GM21423 (cell line): ENCODE measurements at regions not wholly inside any gene's neighbourhood (a gene's known extent, or its start where the extent isn't known, plus 50 kb on each side); places are given as distances from the start of the nearest gene placed in this dataset.
A peak's percentile ranks its signal among the peaks of the same experiment; 100 is the strongest.

Experiments used
- ATAC-seq: cut with Tn5 transposase; IDR thresholded peaks from one replicate; pipeline ENCODE4 v1.9.1; 2021; ENCODE audit warnings: mild to moderate bottlenecking, moderate library complexity; ENCODE audit not compliant: unreplicated experiment

DNA sequence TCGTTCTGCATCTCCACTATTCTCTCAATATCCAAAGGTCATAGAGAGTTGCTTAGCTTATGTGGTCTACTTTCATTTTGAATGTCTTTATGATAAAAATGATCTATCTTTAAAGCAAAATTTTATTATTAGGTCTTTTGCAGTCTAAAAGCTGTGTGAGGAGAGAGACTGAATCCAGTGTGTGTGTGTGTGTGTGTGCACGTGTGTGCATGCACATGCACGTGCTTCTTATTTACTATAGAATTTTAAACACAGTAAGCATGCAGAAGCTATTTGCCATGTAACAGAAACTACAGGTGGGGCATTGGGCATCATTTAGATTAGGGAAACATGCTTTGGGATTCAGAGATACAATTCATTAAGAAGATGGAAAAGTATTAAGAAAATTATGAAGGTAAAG, 136.0 kb upstream of the SPRY2 start:
- ATAC-seq, result no peak

DNA sequence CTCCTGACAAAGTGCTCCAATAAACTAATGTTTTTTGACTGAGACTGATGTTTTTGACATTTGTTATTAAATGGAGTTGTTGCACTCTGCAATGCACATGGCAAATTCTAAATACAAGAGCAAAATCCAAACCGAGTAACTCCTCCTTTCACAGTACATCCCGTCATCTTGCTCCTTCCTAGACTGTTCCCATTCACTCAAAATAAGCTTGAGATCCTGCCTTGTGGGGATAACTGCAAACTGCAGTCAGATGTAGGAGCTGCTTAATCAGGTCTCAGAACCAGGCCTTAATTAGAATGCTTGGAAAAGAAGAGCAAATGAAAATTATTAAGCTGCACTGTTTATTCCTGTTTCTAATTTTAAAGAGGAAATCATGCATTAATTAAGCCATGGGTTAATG, 134.8 kb upstream of the SPRY2 start:
- no peak for ATAC-seq

DNA sequence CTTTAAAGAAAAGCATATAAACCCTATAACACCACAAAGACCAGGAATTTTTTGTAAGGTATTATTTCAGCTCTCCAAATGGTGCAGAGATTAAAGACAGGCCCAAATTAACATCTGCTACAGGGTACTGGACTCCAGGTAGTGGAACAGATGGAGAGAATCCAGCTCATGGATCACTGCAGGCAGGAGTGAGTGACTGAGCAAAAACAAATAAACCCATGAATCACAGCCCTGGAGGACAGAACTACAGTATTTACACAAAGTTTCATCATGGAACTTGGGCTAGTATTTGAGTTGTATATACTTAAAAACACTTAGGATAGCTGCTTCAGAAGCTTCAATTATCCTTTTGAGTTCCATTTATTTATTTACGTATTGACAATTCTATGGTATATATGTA, 132.8 kb upstream of the SPRY2 start:
- no peak for ATAC-seq

DNA sequence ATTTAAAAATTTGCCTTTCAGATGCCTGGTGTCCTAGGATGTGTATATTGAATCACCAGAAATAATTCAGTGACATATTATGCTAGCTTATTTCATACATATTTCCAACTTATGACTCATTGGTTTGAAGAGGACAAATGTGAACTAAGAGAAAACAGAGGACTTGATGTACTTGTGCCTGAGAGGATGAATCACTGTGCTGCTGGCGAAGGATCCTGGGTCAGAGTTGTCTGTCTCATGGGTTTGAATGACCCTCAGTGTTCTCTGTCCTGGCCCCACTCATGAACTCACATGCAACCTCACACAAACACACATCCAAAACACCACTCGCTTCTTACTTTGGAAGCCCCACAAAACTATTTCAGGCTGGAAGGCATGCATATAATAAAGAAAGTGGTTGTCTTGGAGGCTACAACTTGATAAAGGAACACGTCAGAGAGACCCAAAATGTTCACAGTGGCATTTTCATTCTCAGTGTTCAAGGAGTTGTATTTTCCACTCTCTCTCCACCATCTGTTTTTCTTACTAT, 129.0 kb upstream of the SPRY2 start:
- no peak for ATAC-seq

DNA sequence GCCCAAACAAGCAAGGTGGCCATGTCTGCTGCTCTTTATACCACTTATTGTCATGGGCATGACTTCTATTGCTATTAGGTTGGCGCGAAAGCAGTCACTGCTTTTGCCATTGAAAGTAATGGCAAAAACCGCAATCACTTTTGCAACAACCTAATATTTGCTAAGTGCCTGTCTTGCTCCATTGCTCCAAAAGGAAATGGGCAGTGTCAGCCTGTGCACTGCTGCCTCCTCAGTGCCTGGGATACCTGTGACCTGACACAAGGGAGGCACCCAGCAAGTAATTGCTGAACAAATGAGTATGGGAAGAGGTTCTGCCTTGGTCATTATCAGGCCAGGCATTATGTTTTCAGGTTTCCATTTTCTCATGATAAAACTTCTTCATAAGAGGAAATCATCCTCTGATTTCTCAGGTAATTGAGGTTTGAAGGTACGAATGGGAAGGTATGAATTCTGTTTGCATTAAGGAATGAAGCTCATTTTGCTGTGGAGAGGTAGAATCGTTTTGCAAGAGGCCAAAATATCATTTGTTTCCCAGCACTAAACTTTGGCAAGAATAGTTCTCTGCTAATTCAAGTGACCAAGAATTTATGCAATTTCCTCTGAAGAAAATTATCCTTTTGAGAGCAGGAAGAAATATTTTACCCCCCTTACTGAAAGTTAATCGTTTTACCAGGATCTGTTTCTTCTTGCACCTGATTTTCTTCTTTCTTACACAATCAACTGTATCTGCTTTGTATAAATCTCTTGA, 128.4 kb upstream of the SPRY2 start:
- no peak for ATAC-seq

DNA sequence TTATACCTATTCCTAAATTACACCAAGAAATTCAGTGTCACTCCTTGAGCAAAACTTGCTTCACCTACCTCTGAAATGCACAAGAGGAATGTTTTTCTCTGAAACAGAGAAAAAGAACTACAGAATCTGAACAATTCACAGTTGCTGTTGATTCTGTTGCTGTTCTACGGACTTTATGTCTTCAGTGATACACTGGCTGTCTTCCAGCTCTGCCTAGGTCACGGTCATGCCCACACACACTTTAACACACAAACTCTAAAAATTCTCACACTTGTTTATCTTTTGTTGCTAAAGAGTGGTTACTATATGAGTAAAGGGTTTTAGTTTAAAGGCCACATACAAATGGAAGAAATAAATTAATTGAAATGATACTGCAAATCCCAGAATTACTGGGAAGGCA, 124.4 kb upstream of the SPRY2 start:
- ATAC-seq, result no peak

DNA sequence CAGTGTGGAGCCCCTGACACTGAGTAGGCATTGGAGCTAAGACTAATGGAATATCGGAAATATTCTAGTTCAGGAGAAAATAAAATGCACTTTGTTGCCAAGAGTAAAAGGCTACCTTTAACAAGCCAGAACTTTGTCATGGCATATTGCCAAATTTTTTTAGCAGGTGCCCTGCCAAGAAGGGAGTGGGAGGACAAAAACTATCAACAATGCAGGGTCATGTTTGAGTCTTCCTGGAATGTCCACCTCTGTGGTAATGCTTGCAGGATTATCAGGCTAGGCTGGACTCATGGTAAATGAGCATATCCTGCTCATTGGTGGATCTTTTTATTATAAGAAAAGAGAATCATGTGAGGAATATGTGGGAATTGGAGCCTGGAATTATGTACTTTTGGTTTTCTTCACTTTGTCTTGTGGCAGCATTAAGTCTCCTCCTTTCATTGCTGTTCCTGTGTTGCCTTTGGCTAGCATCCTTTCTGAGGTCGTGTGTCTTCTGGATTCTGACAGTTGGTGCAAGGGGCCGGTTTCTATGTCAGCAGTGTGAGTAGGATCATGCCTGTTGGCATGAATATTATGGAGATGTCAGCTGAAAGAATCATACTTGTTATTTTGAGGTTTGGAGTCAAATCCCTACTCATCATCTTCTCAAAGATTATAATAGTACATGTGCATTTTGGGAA, 122.9 kb upstream of the SPRY2 start:
- no peak for ATAC-seq

DNA sequence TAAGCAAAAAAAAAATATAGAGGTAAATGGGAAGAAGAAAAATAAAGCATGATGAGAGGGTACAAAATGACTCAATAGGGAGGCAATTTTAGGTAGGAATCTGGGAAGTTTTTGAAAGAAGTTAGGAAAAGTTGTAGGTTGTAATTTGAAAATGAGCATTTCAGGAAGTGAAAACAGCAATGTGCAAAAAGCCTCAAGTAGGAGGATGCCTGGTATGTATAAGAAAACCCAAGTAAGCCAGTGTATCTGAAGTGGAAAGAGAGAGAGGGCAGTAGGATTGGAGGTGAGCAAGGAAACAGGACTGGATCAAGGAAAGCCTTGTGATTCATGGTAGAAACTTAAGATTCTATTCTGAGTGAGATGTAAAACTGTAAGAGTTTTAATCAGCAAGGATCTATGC, 121.6 kb upstream of the SPRY2 start:
- no peak for ATAC-seq

DNA sequence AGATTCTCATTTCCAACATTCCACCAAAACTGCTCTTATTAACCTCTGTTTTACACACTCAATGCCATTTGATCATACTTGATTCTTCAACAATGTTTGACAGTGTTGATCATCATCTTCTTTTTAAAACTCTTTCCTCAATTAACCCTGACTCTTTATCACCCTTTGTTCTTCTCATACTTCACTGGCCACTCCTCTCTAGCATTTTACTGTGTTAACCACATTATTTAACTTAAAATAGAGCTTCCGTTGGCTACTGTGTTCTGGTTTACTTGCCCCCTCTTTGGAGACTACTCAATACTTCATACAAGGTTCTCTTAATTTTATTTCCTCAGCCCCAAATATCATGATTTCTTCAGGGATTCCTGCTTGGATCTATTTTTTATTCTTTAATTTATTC, 121.1 kb upstream of the SPRY2 start:
- ATAC-seq, result peak; percentile 52

DNA sequence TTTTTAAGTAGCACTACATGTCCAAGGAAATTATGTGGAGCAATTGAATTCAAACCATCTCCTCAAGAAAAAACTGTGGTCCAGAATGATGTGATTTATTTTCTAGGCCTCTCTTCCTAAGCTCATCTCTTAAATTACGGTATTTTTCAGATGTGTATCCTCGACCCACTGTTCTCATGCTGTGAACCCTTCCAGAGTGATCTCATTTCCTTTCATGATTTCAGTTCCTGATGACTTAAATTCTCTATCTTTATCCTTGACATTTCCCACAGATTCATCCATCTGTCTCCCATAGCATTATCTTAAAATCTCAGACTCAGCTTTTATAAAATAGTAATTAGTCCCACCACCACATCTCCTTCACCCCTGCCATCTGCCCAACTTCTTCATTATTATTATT, 117.6 kb upstream of the SPRY2 start:
- no peak for ATAC-seq

DNA sequence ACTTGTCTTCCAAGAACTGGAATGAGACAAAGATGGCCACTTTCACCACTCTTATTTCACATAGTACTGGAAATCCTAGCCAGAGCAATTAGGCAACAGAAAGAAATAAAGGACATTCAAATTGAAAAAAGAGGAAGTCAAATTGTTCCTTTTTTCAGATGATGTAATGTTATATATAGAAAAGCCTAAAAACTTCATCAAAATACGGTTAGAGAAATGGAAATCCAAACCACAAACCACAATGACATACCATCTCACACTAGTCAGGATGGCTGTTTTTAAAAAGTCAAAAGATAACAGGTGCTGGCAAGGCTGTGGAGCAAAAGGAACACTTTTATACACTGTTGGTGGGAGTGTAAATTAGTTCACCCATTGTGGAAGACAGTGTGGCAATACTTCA, 113.3 kb upstream of the SPRY2 start:
- ATAC-seq, result peak; percentile 91

DNA sequence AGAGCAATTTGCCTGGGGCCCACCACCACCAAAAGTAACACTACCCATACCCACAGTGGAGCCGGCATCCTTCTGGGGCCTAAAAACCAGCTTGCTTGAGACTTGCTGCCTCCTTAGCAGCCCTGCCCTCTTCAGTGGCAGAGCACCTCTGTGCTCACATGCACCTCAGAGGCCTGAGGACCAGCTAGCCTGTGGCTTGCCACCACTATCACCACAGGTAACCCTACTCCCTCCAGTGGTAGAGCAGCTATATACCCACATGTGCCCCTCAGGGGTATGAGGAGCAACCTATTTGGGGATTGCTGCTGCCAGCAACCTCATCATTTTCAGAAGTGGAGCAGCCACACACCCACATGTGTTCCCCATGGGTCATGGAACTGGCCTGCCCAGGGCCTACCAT, 111.4 kb upstream of the SPRY2 start:
- ATAC-seq, result no peak

DNA sequence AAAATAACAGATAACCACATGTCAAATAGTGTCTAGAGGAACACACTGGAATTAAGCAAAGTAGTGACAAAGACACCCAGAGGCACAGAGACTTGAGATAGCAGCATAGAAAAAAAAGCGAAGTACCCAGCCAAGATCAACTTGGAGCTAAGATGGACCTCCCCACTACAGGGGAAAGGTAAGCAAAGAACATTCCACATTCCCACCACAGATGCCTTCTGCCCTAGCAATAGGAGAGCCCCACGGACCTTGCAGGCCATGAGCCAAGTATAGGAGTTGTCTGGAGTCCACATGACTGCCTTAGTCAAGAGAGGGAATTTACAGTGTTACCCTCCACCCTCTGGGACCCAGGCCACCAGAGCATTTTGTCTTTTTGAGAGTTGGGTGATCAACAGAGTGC, 110.7 kb upstream of the SPRY2 start:
- no peak for ATAC-seq

DNA sequence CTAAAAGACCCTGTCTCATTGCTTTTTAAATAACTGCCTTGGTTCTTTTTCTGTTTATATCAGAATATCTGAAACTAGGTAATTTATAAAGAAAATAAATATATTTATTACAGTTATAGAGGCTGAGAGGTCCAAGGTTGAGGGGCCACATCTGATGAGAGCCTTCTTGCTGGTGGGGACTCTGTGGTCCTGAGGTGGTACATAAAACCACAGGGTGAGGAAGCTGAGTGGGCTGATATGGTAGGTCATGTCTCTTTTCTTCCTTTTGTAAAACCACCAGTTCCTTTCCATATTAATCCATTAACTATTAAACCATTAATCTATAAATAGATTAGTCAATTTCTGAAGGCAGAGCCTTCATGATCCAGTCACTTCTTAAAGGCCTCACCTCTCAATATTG, 109.5 kb upstream of the SPRY2 start:
- no peak for ATAC-seq

DNA sequence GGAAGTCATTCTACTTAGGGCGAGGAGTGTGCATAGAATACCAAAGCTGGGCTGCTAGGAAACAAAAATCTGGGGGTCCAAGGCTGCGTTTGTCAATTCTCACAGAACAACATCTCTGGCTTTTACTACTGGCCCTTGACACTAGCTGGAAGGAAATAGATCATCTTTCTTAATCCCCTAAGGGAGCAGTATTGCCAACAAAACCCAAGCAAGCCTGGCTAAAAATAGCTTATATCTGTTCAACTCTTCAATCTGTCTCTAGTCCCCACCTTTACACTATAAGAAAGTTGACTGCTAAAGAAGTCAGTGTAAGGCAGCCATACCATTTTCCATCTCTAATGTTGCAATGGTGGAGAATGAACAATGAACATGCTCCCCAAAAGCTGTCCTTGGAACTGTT, 107.8 kb upstream of the SPRY2 start:
- no peak for ATAC-seq

DNA sequence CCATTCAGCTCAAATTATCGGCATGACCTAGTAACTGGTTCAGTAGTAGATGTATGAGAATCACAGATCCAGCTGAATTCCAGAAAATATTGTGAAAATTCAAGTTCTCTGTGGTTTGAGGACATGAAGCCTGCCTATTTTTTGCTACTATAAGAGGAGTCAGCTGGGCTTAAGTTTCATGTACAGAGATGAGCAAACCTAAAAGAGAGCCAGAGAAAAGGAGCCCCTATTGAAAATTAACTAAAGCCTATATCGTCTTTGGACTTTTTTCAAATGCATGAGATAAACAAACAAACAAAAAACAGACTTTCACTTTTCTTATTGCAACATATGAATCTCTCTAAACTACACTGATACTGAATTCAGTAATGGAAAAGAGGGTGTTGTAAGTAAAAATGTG, 106.8 kb upstream of the SPRY2 start:
- ATAC-seq, result peak; percentile 37

DNA sequence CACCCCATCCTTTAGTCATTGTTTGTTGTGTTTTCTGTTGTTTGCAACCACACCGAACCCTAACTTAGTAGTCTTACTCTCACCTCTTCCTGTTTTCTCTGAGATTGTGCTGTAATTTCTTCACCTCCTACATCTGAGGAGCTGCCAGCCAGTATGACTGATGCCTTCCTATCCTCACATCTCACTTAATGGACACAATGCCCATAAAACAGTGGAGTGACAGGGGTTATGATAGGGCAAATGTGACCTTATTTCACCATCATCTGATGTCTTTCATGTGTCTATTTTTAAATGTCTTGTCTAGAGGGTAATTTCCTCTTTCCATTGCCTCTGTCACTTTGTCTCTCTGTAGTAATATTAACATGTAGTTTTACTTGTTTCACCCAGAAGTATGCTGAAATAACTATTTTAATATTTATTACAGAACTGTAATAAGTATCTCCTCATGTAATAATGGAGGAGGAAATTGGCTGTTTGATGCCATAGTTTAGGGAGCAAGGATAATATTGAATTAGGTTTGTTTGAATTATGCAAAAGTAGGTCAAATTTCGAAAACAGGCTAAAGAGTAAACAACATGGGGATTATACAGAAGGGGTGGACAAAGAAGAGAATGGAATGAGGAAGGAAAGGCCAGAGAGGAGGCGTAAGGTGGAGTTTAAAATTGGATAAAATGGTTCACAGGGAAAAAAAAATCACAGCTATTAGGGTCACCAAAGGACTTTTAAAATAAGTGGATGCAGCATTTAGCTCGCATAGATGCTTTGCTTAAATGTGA, 103.5 kb upstream of the SPRY2 start:
- no peak for ATAC-seq

DNA sequence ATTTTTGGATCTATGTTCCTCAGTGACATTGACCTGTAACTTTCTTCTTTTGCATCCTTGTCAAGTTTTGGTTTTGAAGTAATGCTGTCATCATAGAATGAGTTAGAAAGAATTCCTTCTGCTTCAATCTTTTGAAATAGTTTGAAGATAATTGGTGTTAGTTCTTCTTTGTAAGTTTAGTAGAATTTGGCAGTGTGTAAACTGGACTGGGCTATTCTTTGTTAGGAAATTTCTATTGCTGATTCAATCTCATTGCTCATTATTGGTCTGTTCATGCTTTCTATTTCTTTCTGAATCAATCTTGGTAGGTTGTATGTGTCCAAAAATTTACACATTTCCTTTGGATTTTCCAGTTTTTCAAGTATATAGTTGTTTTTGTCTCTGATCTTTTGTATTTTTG, 101.7 kb upstream of the SPRY2 start:
- ATAC-seq, result no peak

DNA sequence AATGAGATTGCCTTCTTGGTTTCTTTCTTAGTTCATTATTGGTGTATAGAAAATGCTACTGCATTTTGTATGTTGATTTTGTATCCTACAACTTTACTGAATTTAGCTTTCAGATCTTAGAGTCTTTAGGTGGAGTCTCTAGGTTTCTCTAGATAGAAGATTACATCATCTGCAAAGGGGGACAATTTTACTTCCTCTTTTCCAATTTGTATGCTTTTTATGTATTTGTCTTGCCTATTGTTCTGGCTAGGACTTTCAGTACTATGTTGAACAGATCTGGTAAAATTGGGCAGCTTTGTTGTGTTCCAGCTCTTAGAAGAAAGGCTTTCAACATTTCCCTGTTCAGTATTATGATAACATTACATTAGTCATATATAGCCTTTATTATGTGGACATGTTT, 101.0 kb upstream of the SPRY2 start:
- ATAC-seq, result peak; percentile 70

DNA sequence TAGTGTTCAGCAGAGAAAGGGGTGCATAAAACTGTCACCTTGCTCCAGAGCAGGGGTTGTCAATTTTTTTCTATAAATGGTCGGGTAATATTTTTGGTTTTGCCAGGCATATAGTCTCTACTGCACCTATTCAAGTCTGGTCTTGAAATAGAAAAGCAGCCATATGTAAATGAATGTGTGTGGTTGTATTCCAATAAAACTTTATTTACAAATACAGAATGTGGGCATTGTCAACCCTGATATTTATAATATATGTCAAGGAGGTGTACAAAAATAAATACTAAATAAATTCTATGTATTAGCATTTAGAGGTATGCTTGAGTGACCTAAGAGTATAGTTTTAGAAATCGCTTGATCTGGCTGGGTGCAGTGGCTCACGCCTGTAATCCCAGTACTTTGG, 97.6 kb upstream of the SPRY2 start:
- ATAC-seq, result no peak

DNA sequence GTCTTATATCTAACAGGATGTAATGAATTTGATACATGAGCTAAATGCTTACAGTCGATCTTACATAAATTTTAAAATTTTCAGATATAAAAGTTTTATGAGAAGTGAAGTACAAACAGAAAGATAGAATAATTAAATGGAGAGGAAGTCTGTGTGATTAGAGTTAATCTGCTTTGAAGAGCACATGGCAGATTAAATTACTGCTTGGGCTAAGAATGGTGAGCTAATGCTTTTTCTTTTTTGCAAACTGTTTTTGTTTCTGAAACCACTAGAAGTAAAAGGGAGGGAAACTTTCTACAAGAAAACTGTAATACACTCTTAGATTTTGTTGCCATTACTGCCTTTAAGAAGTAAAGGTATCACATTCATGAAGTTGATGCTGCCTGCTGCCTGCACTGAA, 96.3 kb upstream of the SPRY2 start:
- ATAC-seq, result no peak
